HepG2 (cell line): ENCODE measurements at regions not wholly inside any gene's neighbourhood (a gene's known extent, or its start where the extent isn't known, plus 50 kb on each side); places are given as distances from the start of the nearest gene placed in this dataset.

Experiments used
- CTCF ChIP-seq: sonication (generic); formaldehyde crosslinking; IDR thresholded peaks from 2 replicates; pipeline ENCODE4 v1.5.0; 2020; ENCODE audit warnings: mild to moderate bottlenecking, missing genetic modification reagents, moderate library complexity
- KDM2A ChIP-seq: sonication (generic); formaldehyde crosslinking; IDR thresholded peaks from 2 replicates; pipeline ENCODE4 v1.4.0; 2020; ENCODE audit warnings: low read depth, missing genetic modification reagents, borderline replicate concordance
- MAFF ChIP-seq: IDR thresholded peaks from 2 replicates; pipeline ENCODE4 v1.6.1; 2011; ENCODE audit warnings: low read depth, low read length, improper control_type of control experiment
- POLR2A ChIP-seq, 2 experiments: IDR thresholded peaks; 2 replicates each; pipeline ENCODE4 v1.6.1; 2011; ENCODE audit warnings: low read depth in 2 of 2, low read length in 2 of 2, mild to moderate bottlenecking in 1 of 2, moderate library complexity in 1 of 2; ENCODE audit not compliant: insufficient read depth in 1 of 2
- RFX3 ChIP-seq: IDR thresholded peaks from 2 replicates; pipeline ENCODE4 v1.6.1; 2016; ENCODE audit warnings: missing biosample characterization, missing genetic modification reagents
- ZNF780A ChIP-seq: sonication (generic); formaldehyde crosslinking; IDR thresholded peaks from 2 replicates; pipeline ENCODE4 v1.8.0; 2022; ENCODE audit warnings: mild to moderate bottlenecking, missing genetic modification reagents, moderate library complexity
- ZNF891 ChIP-seq: sonication (generic); formaldehyde crosslinking; IDR thresholded peaks from 2 replicates; pipeline ENCODE4 v1.5.0; 2020; ENCODE audit warnings: mild to moderate bottlenecking, missing genetic modification reagents

DNA sequence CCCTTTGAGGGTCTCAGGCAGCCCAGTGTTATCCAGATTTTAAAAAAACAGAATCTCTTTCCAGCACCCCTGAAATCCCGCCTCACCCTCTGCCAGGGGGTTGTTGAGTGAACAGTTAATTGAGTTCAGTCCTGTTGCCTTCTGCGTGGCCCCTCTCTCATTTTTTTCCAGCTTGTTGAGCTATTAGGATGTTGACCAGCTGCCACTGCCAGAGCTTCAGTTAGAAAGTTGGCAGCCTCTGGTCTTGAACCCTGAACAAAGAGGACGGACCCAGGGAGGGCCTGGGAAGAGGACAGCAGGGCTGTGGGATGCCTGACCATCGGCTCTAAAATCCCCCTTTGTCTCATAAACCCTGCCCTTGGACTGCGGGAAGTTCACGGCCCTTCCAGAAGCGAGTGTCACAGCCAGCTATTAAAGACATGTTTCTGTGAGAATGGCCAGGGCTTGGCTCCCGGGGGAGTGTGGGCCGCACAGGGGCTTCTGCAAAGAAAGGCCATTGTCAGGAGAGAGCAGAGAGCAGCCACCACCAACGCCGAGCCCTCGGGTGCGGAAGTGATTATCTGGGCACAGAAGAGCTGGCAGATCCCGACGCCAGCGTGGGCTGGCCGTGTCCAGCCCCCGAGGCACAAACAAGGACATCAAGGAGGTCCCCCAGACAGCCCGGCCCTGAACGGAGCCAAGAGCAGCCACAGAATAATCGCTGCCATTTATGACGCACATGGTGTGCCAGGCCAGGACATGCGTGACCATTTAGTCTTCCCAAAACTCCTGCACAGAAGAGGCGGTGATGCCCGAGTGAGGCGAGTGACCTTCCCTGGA lies 189.0 kb downstream of the ANKRD60 start:
- TF ChIP-seq MAFF (no peak), ZNF891 (CRISPR knock-in tag) (no peak), POLR2A (IDR thresholded peaks at IDR 0.05; ENCODE audit: insufficient read depth in 1 of 2, low read depth in 2 of 2, low read length in 2 of 2) (no peak), RFX3 (CRISPR knock-in tag) (no peak), ZNF780A (no peak), CTCF (CRISPR knock-in tag) (no peak), KDM2A (CRISPR knock-in tag) (no peak)
